H9 (cell line): ENCODE measurements at regions not wholly inside any gene's neighbourhood (a gene's known extent, or its start where the extent isn't known, plus 50 kb on each side); places are given as distances from the start of the nearest gene placed in this dataset.

ENCODE experiments used
- DNase-seq: peaks from one replicate; pipeline ENCODE4 v3.0.0-alpha.2; 2017
- H2AFZ ChIP-seq: one replicate; pipeline ENCODE4 v1.6.1; 2013; ENCODE audit warnings: mild to moderate bottlenecking, low read length, control low read depth, moderate library complexity
- H2AK5ac ChIP-seq: 2 replicates; pipeline ENCODE4 v1.6.1; 2013; ENCODE audit warnings: low read length, control low read depth, mixed read lengths; ENCODE audit not compliant: insufficient read length
- H2BK120ac ChIP-seq: one replicate; pipeline ENCODE4 v1.6.1; 2013; ENCODE audit warnings: low read depth, mild to moderate bottlenecking, low read length, control low read depth, inconsistent platforms; ENCODE audit not compliant: poor library complexity, severe bottlenecking
- H2BK12ac ChIP-seq: 2 replicates; pipeline ENCODE4 v1.6.1; 2013; ENCODE audit warnings: low read length, control low read depth, mixed read lengths, low read depth; ENCODE audit not compliant: insufficient read length
- H2BK15ac ChIP-seq: 2 replicates; pipeline ENCODE4 v1.6.1; 2013; ENCODE audit warnings: low read depth, low read length, control low read depth
- H2BK20ac ChIP-seq: one replicate; pipeline ENCODE4 v1.6.1; 2013; ENCODE audit warnings: low read depth, mild to moderate bottlenecking, low read length, control low read depth, inconsistent platforms; ENCODE audit not compliant: poor library complexity, severe bottlenecking
- H2BK5ac ChIP-seq: 2 replicates; pipeline ENCODE4 v1.6.1; 2013; ENCODE audit warnings: low read length, control low read depth, mixed read lengths; ENCODE audit not compliant: insufficient read length
- H3K14ac ChIP-seq: 2 replicates; pipeline ENCODE4 v1.6.1; 2013; ENCODE audit warnings: low read length, control low read depth; ENCODE audit not compliant: insufficient read depth
- H3K18ac ChIP-seq: 2 replicates; pipeline ENCODE4 v1.6.1; 2013; ENCODE audit warnings: low read depth, mild to moderate bottlenecking, mixed read lengths, low read length, control low read depth; ENCODE audit not compliant: insufficient read length
- H3K23ac ChIP-seq: 2 replicates; pipeline ENCODE4 v1.6.1; 2013; ENCODE audit warnings: low read length, control low read depth, mixed read lengths, low read depth; ENCODE audit not compliant: insufficient read length
- H3K23me2 ChIP-seq: 2 replicates; pipeline ENCODE4 v1.6.1; 2013; ENCODE audit warnings: low read depth, mild to moderate bottlenecking, mixed read lengths, low read length, control low read depth; ENCODE audit not compliant: insufficient read length, poor library complexity, severe bottlenecking
- H3K27ac ChIP-seq: 2 replicates; pipeline ENCODE4 v1.5.1; 2013; ENCODE audit warnings: low read length, control low read depth, mixed read lengths, low read depth; ENCODE audit not compliant: insufficient read length
- H3K27me3 ChIP-seq: 2 replicates; pipeline ENCODE4 v1.6.1; 2013; ENCODE audit warnings: low read length, control low read depth, inconsistent platforms; ENCODE audit not compliant: insufficient read depth
- H3K4ac ChIP-seq: 2 replicates; pipeline ENCODE4 v1.6.1; 2013; ENCODE audit warnings: low read depth, mild to moderate bottlenecking, control low read depth, inconsistent platforms, low read length, moderate library complexity
- H3K4me1 ChIP-seq: 2 replicates; pipeline ENCODE4 v1.6.1; 2013; ENCODE audit warnings: low read length, control low read depth, inconsistent platforms; ENCODE audit not compliant: insufficient read depth
- H3K4me2 ChIP-seq: 2 replicates; pipeline ENCODE4 v1.6.1; 2013; ENCODE audit warnings: low read length, control low read depth, mixed read lengths; ENCODE audit not compliant: insufficient read length, insufficient read depth
- H3K56ac ChIP-seq: 2 replicates; pipeline ENCODE4 v1.6.1; 2013; ENCODE audit warnings: low read depth, mild to moderate bottlenecking, mixed read lengths, low read length, control low read depth; ENCODE audit not compliant: insufficient read length
- H3K79me1 ChIP-seq: 2 replicates; pipeline ENCODE4 v1.6.1; 2013; ENCODE audit warnings: low read depth, mild to moderate bottlenecking, moderate library complexity, low read length, control low read depth, inconsistent platforms; ENCODE audit not compliant: insufficient read depth, poor library complexity, severe bottlenecking
- H3K79me2 ChIP-seq: 2 replicates; pipeline ENCODE4 v1.6.1; 2013; ENCODE audit warnings: low read length, control low read depth, inconsistent platforms; ENCODE audit not compliant: insufficient read depth
- H3K9ac ChIP-seq: 2 replicates; pipeline ENCODE4 v1.6.1; 2013; ENCODE audit warnings: low read length, control low read depth, mixed read lengths; ENCODE audit not compliant: insufficient read length; ENCODE audit errors: extremely low read depth
- H3K9me3 ChIP-seq: one replicate; pipeline ENCODE4 v1.6.1; 2013; ENCODE audit warnings: low read depth, low read length, inconsistent platforms; ENCODE audit not compliant: control insufficient read depth
- H3T11ph ChIP-seq: one replicate; pipeline ENCODE4 v1.6.1; 2013; ENCODE audit warnings: mild to moderate bottlenecking, low read length, control low read depth, inconsistent platforms
- H4K20me1 ChIP-seq: one replicate; pipeline ENCODE4 v1.6.1; 2013; ENCODE audit not compliant: control insufficient read depth, insufficient read length, insufficient read depth
- H4K5ac ChIP-seq: 2 replicates; pipeline ENCODE4 v1.6.1; 2013; ENCODE audit warnings: low read depth, mild to moderate bottlenecking, mixed read lengths, low read length, control low read depth; ENCODE audit not compliant: insufficient read length
- H4K8ac ChIP-seq: replicated peaks from 2 replicates; pipeline ENCODE4 v1.6.1; 2013; ENCODE audit warnings: low read length, control low read depth, mixed read lengths, low read depth; ENCODE audit not compliant: insufficient read length
- H4K91ac ChIP-seq: 2 replicates; pipeline ENCODE4 v1.6.1; 2013; ENCODE audit warnings: low read depth, mild to moderate bottlenecking, moderate library complexity, mixed read lengths, low read length, control low read depth; ENCODE audit not compliant: insufficient read length
- H3K27ac Mint-ChIP-seq, 3 experiments: 2 replicates in 2 of 3; 3 replicates in 1 of 3; pipeline ENCODE4 v1.8.0; 2020 to 2021; ENCODE audit warnings: mixed read lengths in 3 of 3, mild to moderate bottlenecking in 1 of 3, moderate library complexity in 1 of 3
- H3K27me3 Mint-ChIP-seq: 2 replicates; pipeline ENCODE4 v1.8.0; 2021; ENCODE audit warnings: low read depth, mild to moderate bottlenecking, moderate library complexity, mixed read lengths
- H3K36me3 Mint-ChIP-seq, 3 experiments: 2 replicates in 2 of 3; 3 replicates in 1 of 3; pipeline ENCODE4 v1.8.0; 2020 to 2021; ENCODE audit warnings: low read depth in 3 of 3, mixed read lengths in 3 of 3; ENCODE audit not compliant: insufficient read depth in 1 of 3
- H3K4me1 Mint-ChIP-seq, 2 experiments: 2 replicates each; pipeline ENCODE4 v1.8.0; 2020; ENCODE audit warnings: mixed read lengths in 2 of 2
- H3K4me3 Mint-ChIP-seq, 2 experiments: 2 replicates in 1 of 2; 3 replicates in 1 of 2; pipeline ENCODE4 v1.8.0; 2020 to 2021; ENCODE audit warnings: mild to moderate bottlenecking in 2 of 2, mixed read lengths in 2 of 2, moderate library complexity in 1 of 2
- H3K9me3 Mint-ChIP-seq, 2 experiments: 2 replicates in 1 of 2; 3 replicates in 1 of 2; pipeline ENCODE4 v1.8.0; 2020; ENCODE audit warnings: mild to moderate bottlenecking in 2 of 2, mixed read lengths in 2 of 2, moderate library complexity in 1 of 2
- CTCF ChIP-seq: fragments of 200-600 bp; sonication (generic); conservative IDR thresholded peaks from 3 replicates; pipeline ENCODE4 v1.8.0; 2021; ENCODE audit warnings: antibody characterized with exemption, mild to moderate bottlenecking
- WGBS: extraction: QIAGEN DNeasy Blood & Tissue Kit; methylation state at CpG from one replicate; pipeline ENCODE4 v1.1.7; 2013; ENCODE audit warnings: missing lambda C conversion rate, low lambda C conversion rate, mixed read lengths; ENCODE audit not compliant: insufficient read length; ENCODE audit errors: extremely low coverage; 5-methylcytosine and 5-hydroxymethylcytosine counted together

- no peaks in the 10 kb centered on the region for H3K36me3 Mint-ChIP-seq
Measured at GRCh38 chr6:140844167-140844566, 1288.6 kb upstream of the GJE1 start.

More at GRCh38 chr6:140844167-140844566, 1288.6 kb upstream of the GJE1 start:
- H2BK15ac ChIP-seq: no peak overlapping the region
- H2AK5ac ChIP-seq: no peak overlapping the region
- H4K91ac ChIP-seq: no peak overlapping the region
- no peak overlapping the region for H2AFZ ChIP-seq
- no peaks in the 10 kb centered on the region for H3K23me2 ChIP-seq
- no peak overlapping the region for H3K4ac ChIP-seq
- DNase-seq: no peak
- H3K56ac ChIP-seq: no peak overlapping the region
- H2BK5ac ChIP-seq: no peak overlapping the region
- H4K20me1 ChIP-seq: no peaks in the 10 kb centered on the region
- H3K79me2 ChIP-seq: no peaks in the 10 kb centered on the region
- no peak overlapping the region for H2BK20ac ChIP-seq
- H3K4me2 ChIP-seq: no peak overlapping the region
- H2BK12ac ChIP-seq: no peak overlapping the region
- Mint-ChIP-seq H3K4me1 (no peaks in the 10 kb centered on the region), H3K27me3 (no peaks in the 10 kb centered on the region), H3K9me3 (no peaks in the 10 kb centered on the region; a peak in 1 of 5 replicates), H3K27ac (no peak overlapping the region), H3K4me3 (no peak overlapping the region)
- WGBS: no CpG with 5 or more reads among the region's 3 CpGs
- no peaks in the 10 kb centered on the region for H3K27me3 ChIP-seq
- H3K14ac ChIP-seq: no peak overlapping the region
- no peaks in the 10 kb centered on the region for H3K4me1 ChIP-seq
- H3K23ac ChIP-seq: no peak overlapping the region
- TF ChIP-seq CTCF: no peak
- no peak overlapping the region for H3K27ac ChIP-seq
- H3K9ac ChIP-seq: no peak overlapping the region
- H4K5ac ChIP-seq: no peak overlapping the region
- no peak overlapping the region for H3K18ac ChIP-seq
- no peaks in the 10 kb centered on the region for H3K9me3 ChIP-seq
- no peaks in the 10 kb centered on the region for H3K79me1 ChIP-seq
- no peak overlapping the region for H2BK120ac ChIP-seq
- H4K8ac ChIP-seq: no peak overlapping the region
- H3T11ph ChIP-seq: no peak overlapping the region
